ENCODE measurements at regions not wholly inside any gene's neighbourhood (a gene's known extent, or its start where the extent isn't known, plus 50 kb on each side); places are given as distances from the start of the nearest gene placed in this dataset.

DNA sequence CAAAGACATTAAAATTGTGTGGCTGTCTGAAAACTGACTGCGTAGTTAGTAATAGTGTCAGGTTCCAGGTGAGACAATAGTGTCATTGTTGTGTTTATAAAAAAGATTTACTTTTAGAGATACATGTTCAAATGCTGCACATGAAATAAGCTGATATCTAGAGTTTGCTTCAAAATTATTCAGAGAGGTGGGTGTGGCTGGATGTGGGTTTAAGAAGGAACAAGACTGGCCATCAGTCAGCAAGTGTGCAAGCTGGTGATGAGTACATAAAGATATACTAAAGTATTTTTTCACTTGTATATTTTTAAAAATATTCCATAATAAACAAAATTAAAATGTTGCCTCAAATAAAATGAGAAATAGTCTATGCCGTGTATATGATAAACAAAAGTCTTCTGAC is 190.6 kb downstream of the ARRDC4 start:
- H3K9me3 ChIP-seq = no peaks in the 10 kb centered on the region
- TF ChIP-seq, protein P1, sequence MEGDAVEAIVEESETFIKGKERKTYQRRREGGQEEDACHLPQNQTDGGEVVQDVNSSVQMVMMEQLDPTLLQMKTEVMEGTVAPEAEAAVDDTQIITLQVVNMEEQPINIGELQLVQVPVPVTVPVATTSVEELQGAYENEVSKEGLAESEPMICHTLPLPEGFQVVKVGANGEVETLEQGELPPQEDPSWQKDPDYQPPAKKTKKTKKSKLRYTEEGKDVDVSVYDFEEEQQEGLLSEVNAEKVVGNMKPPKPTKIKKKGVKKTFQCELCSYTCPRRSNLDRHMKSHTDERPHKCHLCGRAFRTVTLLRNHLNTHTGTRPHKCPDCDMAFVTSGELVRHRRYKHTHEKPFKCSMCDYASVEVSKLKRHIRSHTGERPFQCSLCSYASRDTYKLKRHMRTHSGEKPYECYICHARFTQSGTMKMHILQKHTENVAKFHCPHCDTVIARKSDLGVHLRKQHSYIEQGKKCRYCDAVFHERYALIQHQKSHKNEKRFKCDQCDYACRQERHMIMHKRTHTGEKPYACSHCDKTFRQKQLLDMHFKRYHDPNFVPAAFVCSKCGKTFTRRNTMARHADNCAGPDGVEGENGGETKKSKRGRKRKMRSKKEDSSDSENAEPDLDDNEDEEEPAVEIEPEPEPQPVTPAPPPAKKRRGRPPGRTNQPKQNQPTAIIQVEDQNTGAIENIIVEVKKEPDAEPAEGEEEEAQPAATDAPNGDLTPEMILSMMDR (IDR thresholded peaks at IDR 0.05) = no peak
- H3K36me3 ChIP-seq (ENCODE audit: insufficient read depth in 1 of 2, low read depth in 1 of 2) = no peaks in the 10 kb centered on the region
- H3K4me3 ChIP-seq = no peak overlapping the region
- intact Hi-C loops (cut with DNase I) = no loop called here
- WGBS, 3 donors = 63 to 73% (median 69%) methylated on average over 2 of the region's 2 CpGs
- H3K27me3 ChIP-seq (ENCODE audit: insufficient read depth in 3 of 3, low read length in 2 of 3) = peaks cover 0 to 2% (median 0%) of the 10 kb centered on the region in 3 donors
- no peak overlapping the region for H3K27ac ChIP-seq
- H3K4me1 ChIP-seq = no peaks in the 10 kb centered on the region
- ATAC-seq (no peak), DNase-seq (no peak)

DNA sequence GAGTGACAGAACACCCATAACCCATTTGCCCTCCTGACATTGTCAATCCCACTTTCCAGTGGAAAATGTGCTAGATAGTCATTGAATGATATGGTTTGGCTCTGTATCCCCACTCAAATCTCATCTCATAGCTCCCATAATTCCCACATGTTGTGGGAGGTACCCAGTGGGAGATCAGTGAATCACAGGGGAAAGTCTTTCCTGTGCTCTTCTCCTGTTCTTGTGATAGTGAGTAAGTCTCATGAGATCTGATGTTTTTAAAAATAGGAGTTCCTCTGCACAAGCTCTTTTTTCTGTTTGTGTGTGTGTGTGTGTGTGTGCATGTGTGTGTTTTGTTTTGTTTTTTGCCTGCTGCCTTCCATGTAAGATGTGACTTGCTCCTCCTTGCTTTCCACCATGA is 191.7 kb downstream of the ARRDC4 start:
- intact Hi-C loops (cut with DNase I) = no loop called here
- Histone ChIP-seq H3K36me3 (ENCODE audit: insufficient read depth in 1 of 2, low read depth in 1 of 2) (no peaks in the 10 kb centered on the region), H3K27ac (no peak overlapping the region), H3K9me3 (no peaks in the 10 kb centered on the region), H3K4me1 (no peaks in the 10 kb centered on the region), H3K27me3 (ENCODE audit: insufficient read depth in 3 of 3, low read length in 2 of 3) (peaks cover 0 to 2% (median 0%) of the 10 kb centered on the region in 3 donors), H3K4me3 (no peak overlapping the region)
- no peak for DNase-seq
- ATAC-seq = no peak
- TF ChIP-seq, protein P1 (IDR thresholded peaks at IDR 0.05) = no peak

DNA sequence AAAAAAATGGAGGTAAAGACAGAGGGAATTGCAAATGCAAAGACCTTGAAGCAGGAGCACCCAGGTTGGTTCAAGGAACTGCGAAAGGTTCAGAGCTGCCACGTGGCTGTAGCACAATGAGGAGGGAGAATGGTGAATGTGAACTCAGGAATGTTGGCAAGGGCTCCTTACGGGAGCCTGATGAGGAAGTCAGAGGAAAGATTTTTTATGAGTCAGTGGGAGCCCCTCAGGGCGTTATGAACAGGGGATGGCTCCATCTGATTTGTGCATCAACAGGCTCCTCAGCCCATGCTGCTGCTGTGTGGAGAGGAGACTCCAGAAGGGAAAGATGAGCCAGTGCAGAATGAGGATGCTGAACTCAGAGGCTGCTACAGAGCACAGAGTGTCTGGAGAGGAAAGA is 194.4 kb downstream of the ARRDC4 start:
- intact Hi-C loops (cut with DNase I) = no loop called here
- Histone ChIP-seq H3K9me3 (no peaks in the 10 kb centered on the region), H3K4me3 (no peak overlapping the region), H3K27me3 (ENCODE audit: insufficient read depth in 3 of 3, low read length in 2 of 3) (no peaks in the 10 kb centered on the region), H3K4me1 (no peaks in the 10 kb centered on the region), H3K27ac (no peak overlapping the region), H3K36me3 (ENCODE audit: insufficient read depth in 1 of 2, low read depth in 1 of 2) (no peaks in the 10 kb centered on the region)
- no peak for DNase-seq
- TF ChIP-seq, protein P1 (IDR thresholded peaks at IDR 0.05) = no peak
- 30 to 42% (median 35%) methylated on average over 4 of the region's 4 CpGs for WGBS, 3 donors
- ATAC-seq = no peak

DNA sequence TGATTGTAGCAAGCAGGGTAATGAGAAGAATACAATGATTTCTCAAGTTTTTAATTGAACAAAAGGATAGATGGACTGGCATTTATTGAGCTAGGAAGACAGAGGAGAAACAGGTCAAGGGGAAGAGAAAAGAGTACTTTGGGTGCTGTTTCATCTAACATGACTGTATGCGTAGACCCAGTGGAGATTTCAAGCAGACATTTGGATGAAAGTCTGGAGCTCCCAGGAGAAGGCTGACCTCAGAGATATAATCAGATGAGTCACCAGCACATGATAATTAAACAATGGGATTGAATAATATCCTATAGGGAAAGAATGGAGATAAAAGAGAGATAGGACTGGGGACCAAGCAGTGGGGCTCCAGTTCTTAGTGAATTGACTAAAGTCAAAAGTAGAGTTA is 194.9 kb downstream of the ARRDC4 start:
- H3K27ac ChIP-seq = no peak overlapping the region
- no peaks in the 10 kb centered on the region for H3K9me3 ChIP-seq
- DNase-seq (no peak), ATAC-seq (no peak)
- intact Hi-C loops (cut with DNase I) = no loop called here
- 83 to 97% (median 84%) methylated on average over 1 of the region's 1 CpG for WGBS, 3 donors
- H3K36me3 ChIP-seq (ENCODE audit: insufficient read depth in 1 of 2, low read depth in 1 of 2) = no peaks in the 10 kb centered on the region
- no peaks in the 10 kb centered on the region for H3K27me3 ChIP-seq (ENCODE audit: insufficient read depth in 3 of 3, low read length in 2 of 3)
- H3K4me3 ChIP-seq = no peak overlapping the region
- TF ChIP-seq, protein P1 (IDR thresholded peaks at IDR 0.05) = no peak
- H3K4me1 ChIP-seq = no peaks in the 10 kb centered on the region

DNA sequence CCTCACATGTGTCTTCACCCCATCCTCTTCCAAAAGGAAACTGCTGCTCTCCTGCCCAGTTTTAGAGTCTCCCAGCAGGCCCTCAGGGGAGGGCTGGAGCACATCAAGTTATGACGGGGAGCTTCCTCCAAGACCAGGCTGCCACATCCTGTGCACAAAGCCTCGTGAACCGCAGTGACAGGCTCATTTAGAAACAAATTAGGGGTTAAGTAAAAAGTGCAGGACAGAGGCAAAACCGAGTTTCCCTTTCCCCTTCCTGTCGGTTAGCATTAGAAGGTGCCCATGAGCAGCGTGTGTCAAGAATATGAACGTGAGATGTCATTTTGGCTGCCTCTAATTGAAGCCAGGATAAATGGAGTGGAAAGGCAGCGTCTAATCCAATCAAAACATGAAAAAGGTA is 199.7 kb downstream of the ARRDC4 start:
- no peaks in the 10 kb centered on the region for H3K36me3 ChIP-seq (ENCODE audit: insufficient read depth in 1 of 2, low read depth in 1 of 2)
- H3K4me3 ChIP-seq = no peak overlapping the region
- no peaks in the 10 kb centered on the region for H3K4me1 ChIP-seq
- no peaks in the 10 kb centered on the region for H3K9me3 ChIP-seq
- TF ChIP-seq, protein P1 (IDR thresholded peaks at IDR 0.05) = no peak
- 29 to 40% (median 38%) methylated on average over 8 of the region's 8 CpGs for WGBS, 3 donors
- DNase-seq (no peak), ATAC-seq (no peak)
- no peaks in the 10 kb centered on the region for H3K27me3 ChIP-seq (ENCODE audit: insufficient read depth in 3 of 3, low read length in 2 of 3)
- no peak overlapping the region for H3K27ac ChIP-seq
- intact Hi-C loops (cut with DNase I) = no loop called here

Data from psoas muscle (tissue), 7 donors.